ENCODE measurements at regions not wholly inside any gene's neighbourhood (a gene's known extent, or its start where the extent isn't known, plus 50 kb on each side); places are given as distances from the start of the nearest gene placed in this dataset.
"Not testable (repeated sequence)": the region's sequence is repeated elsewhere in the genome, so short reads cannot be mapped to it uniquely, and the experiment has no call there.

DNA sequence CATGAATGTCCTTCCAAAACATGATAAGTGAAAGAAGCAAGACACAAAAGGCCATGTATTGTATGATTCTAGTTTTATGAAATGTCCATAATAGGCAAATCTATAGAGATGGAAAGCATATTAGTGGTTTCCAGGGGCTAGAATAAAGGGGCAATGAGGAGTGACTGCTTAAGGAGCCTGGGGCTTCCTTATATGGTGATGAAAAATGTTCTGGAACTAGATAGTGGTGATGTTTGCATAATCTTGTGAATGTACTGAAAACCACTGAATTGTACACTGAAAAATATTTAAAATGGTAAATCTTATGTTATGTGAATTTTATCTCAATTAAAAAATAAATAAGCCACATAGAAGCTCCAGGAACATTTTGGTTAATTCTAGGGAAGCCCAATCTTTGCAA lies 144.4 kb upstream of the ANKRD55 start:
- H3K4me3 ChIP-seq (ENCODE audit: low read depth, low read length), result no peak overlapping the region

DNA sequence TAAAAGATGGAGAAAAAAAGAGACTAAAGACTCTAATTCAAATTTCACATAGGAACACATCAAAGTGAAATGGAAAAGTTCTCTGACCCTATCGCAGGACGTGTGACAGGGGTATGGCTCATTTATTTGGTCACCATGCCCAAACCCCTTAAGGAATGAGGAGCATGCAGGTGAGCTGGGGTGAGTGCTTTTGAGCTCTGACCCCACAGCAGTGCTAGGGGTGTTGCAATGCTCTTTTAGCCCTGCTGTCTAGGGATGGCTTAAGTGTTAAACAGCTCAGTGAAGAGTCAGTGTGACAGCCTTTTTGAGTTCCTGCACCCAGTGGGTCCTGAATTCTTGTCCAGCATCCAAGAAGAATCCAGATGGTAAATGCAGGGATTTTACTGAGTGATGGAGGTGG lies 143.0 kb upstream of the ANKRD55 start:
- H3K36me3 ChIP-seq (ENCODE audit: insufficient read depth, low read length), result no peaks in the 10 kb centered on the region
- H3K79me2 ChIP-seq (ENCODE audit: control insufficient read depth, insufficient read depth, low read length, unreplicated experiment), result no peaks in the 10 kb centered on the region
- no peak overlapping the region for H3K4me3 ChIP-seq (ENCODE audit: low read depth, low read length)
- H2AFZ ChIP-seq (ENCODE audit: low read length, unreplicated experiment), result no peak overlapping the region
- H3K4me1 ChIP-seq (ENCODE audit: control insufficient read depth, insufficient read depth, low read length, unreplicated experiment), result no peaks in the 10 kb centered on the region
- 0 out of 2 replicates have a peak, but pooled peaks cover 3% of the 10 kb centered on the region for H3K27me3 ChIP-seq (ENCODE audit: insufficient read depth, low read length)
- no peak overlapping the region for H3K27ac ChIP-seq (ENCODE audit: low read depth, low read length)

More for the DNA sequence above, 144.4 kb upstream of the ANKRD55 start:
- H3K4me1 ChIP-seq (ENCODE audit: control insufficient read depth, insufficient read depth, low read length, unreplicated experiment), result no peaks in the 10 kb centered on the region
- no peak overlapping the region for H3K27ac ChIP-seq (ENCODE audit: low read depth, low read length)
- no peak overlapping the region for H2AFZ ChIP-seq (ENCODE audit: low read length, unreplicated experiment)
- H3K36me3 ChIP-seq (ENCODE audit: insufficient read depth, low read length), result no peaks in the 10 kb centered on the region
- H3K79me2 ChIP-seq (ENCODE audit: control insufficient read depth, insufficient read depth, low read length, unreplicated experiment), result no peaks in the 10 kb centered on the region
- H3K27me3 ChIP-seq (ENCODE audit: insufficient read depth, low read length), result 0 out of 2 replicates have a peak, but pooled peaks cover 3% of the 10 kb centered on the region

DNA sequence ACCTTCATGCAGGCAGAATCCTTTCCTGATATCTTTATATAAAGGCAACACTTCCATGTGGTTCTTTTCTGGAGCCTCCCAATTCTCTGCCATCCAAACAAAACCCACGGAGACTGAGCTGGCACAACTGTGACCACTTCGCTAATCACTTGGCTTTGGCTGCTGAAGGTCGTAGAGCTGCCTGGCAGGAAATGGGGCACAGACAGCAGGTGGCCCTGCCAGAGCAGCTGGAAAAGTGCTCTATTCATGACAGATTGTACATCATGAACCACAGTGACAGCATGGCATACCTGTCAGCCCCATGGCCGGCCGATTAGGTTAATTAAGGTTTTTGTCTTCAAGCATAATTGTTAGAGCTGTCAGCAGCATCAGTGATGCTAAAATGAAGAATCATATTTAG lies 141.9 kb upstream of the ANKRD55 start:
- Histone ChIP-seq H3K36me3 (ENCODE audit: insufficient read depth, low read length) (no peaks in the 10 kb centered on the region), H2AFZ (ENCODE audit: low read length, unreplicated experiment) (no peak overlapping the region), H3K27ac (ENCODE audit: low read depth, low read length) (no peak overlapping the region), H3K4me3 (ENCODE audit: low read depth, low read length) (no peak overlapping the region), H3K27me3 (ENCODE audit: insufficient read depth, low read length) (0 out of 2 replicates have a peak, but pooled peaks cover under 1% of the 10 kb centered on the region), H3K4me1 (ENCODE audit: control insufficient read depth, insufficient read depth, low read length, unreplicated experiment) (no peaks in the 10 kb centered on the region), H3K79me2 (ENCODE audit: control insufficient read depth, insufficient read depth, low read length, unreplicated experiment) (no peaks in the 10 kb centered on the region)

DNA sequence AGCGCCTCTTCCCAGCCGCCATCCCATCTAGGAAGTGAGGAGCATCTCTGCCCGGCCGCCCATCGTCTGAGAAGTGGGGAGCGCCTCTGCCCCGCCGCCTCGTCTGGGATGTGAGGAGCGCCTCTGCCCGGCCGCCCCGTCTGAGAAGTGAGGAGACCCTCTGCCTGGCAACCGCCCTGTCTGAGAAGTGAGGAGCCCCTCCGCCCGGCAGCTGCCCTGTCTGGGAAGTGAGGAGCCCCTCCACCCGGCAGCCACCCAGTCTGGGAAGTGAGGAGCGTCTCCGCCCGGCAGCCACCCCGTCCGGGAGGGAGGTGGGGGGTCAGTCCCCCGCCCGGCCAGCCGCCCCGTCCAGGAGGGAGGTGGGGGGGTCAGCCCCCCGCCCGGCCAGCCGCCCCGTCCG lies 139.4 kb upstream of the ANKRD55 start:
- not testable (repeated sequence) for H3K36me3 ChIP-seq (ENCODE audit: insufficient read depth, low read length); H3K4me3 ChIP-seq (ENCODE audit: low read depth, low read length); H3K79me2 ChIP-seq (ENCODE audit: control insufficient read depth, insufficient read depth, low read length, unreplicated experiment); H2AFZ ChIP-seq (ENCODE audit: low read length, unreplicated experiment); H3K27me3 ChIP-seq (ENCODE audit: insufficient read depth, low read length); H3K27ac ChIP-seq (ENCODE audit: low read depth, low read length); H3K4me1 ChIP-seq (ENCODE audit: control insufficient read depth, insufficient read depth, low read length, unreplicated experiment)

DNA sequence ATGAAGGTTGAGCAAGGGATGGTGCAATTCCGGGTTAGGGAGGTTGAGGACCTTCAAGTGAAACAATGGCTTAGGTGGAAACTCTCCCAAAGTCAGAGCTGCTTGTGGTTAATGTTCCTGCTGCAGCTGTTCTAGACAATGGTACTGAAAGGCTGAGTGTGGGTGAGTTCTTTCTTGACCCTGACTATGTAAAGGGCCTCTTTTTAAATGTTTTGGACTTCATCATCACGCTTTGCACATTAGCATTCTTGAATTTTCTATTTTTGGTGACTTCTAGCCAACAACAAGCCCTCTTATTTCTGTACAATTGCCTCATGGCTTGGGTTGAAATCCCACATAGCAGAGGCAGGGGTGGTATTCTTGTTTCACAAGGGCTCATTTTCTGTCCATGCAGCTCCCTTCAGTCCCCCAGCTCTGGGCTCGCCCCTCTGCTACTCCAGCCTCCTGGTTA lies 136.3 kb upstream of the ANKRD55 start:
- no peaks in the 10 kb centered on the region for H3K79me2 ChIP-seq (ENCODE audit: control insufficient read depth, insufficient read depth, low read length, unreplicated experiment)
- H3K27me3 ChIP-seq (ENCODE audit: insufficient read depth, low read length), result no peaks in the 10 kb centered on the region
- no peak overlapping the region for H3K27ac ChIP-seq (ENCODE audit: low read depth, low read length)
- H3K4me1 ChIP-seq (ENCODE audit: control insufficient read depth, insufficient read depth, low read length, unreplicated experiment), result no peaks in the 10 kb centered on the region
- no peak overlapping the region for H2AFZ ChIP-seq (ENCODE audit: low read length, unreplicated experiment)
- no peak overlapping the region for H3K4me3 ChIP-seq (ENCODE audit: low read depth, low read length)
- no peaks in the 10 kb centered on the region for H3K36me3 ChIP-seq (ENCODE audit: insufficient read depth, low read length)

DNA sequence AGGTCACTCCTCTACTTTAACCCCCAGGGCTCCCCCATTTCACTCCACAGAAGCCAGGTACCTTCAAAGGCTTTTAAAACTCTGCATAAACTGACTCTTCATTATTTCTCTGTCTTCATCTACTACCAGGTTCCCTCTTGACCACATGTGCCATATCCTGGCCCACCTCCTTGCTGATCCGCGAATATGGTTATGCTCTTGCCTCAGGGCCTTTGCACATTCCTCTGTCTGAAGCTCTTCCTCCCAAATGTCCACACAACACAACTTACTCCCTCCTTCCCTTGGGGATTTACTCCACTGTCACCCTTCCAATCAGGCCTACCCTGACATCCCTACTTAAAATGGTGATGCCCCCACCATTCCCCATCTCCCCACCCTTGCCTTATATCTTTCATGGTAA lies 134.6 kb upstream of the ANKRD55 start:
- Histone ChIP-seq H3K4me3 (ENCODE audit: low read depth, low read length) (no peak overlapping the region), H3K27ac (ENCODE audit: low read depth, low read length) (no peak overlapping the region), H3K36me3 (ENCODE audit: insufficient read depth, low read length) (no peaks in the 10 kb centered on the region), H3K79me2 (ENCODE audit: control insufficient read depth, insufficient read depth, low read length, unreplicated experiment) (no peaks in the 10 kb centered on the region), H3K27me3 (ENCODE audit: insufficient read depth, low read length) (no peaks in the 10 kb centered on the region), H2AFZ (ENCODE audit: low read length, unreplicated experiment) (no peak overlapping the region), H3K4me1 (ENCODE audit: control insufficient read depth, insufficient read depth, low read length, unreplicated experiment) (no peaks in the 10 kb centered on the region)

DNA sequence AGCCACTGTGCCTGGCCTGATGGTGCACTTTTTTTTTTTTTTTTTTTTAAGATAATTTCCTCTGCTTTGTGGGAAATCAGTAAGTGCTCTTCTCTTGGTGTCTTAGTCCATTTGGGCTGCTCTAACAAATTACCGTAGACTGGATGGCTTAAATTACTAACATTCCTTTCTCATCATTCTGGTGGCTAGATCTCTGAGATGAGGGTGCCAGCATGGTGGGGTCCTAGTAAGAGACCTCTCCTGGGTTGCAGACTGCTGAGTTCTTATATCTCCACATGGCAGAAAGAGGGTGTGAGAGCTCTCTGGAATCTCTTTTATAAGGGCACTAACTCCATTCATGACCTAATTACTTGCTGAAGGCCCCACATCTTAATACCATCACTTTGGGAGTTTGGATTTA lies 133.9 kb upstream of the ANKRD55 start:
- no peaks in the 10 kb centered on the region for H3K27me3 ChIP-seq (ENCODE audit: insufficient read depth, low read length)
- H3K79me2 ChIP-seq (ENCODE audit: control insufficient read depth, insufficient read depth, low read length, unreplicated experiment), result no peaks in the 10 kb centered on the region
- H2AFZ ChIP-seq (ENCODE audit: low read length, unreplicated experiment), result no peak overlapping the region
- no peak overlapping the region for H3K27ac ChIP-seq (ENCODE audit: low read depth, low read length)
- H3K4me3 ChIP-seq (ENCODE audit: low read depth, low read length), result no peak overlapping the region
- no peaks in the 10 kb centered on the region for H3K36me3 ChIP-seq (ENCODE audit: insufficient read depth, low read length)
- H3K4me1 ChIP-seq (ENCODE audit: control insufficient read depth, insufficient read depth, low read length, unreplicated experiment), result no peaks in the 10 kb centered on the region

DNA sequence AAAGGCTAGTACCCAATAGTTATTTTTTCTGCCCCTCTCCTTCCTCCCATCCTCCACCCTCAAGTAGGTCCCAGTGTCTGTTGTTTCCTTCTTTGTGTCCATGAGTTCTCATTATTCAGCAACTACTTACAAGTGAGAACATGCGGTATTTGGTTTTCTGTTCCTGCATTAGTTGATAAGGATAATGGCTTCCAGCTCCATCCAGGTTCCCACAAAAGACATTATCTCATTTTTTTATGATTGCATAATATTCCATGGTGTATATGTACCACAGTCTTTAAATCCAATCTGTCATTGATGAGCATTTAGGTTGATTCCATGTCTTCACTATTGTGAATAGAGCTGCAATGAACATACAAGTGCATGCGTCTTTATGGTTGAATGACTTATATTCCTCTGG lies 128.3 kb upstream of the ANKRD55 start:
- Histone ChIP-seq H3K27me3 (ENCODE audit: insufficient read depth, low read length) (no peaks in the 10 kb centered on the region), H3K4me3 (ENCODE audit: low read depth, low read length) (no peak overlapping the region), H2AFZ (ENCODE audit: low read length, unreplicated experiment) (no peak overlapping the region), H3K27ac (ENCODE audit: low read depth, low read length) (no peak overlapping the region), H3K79me2 (ENCODE audit: control insufficient read depth, insufficient read depth, low read length, unreplicated experiment) (no peaks in the 10 kb centered on the region), H3K4me1 (ENCODE audit: control insufficient read depth, insufficient read depth, low read length, unreplicated experiment) (peaks cover 11% of the 10 kb centered on the region), H3K36me3 (ENCODE audit: insufficient read depth, low read length) (no peaks in the 10 kb centered on the region)

DNA sequence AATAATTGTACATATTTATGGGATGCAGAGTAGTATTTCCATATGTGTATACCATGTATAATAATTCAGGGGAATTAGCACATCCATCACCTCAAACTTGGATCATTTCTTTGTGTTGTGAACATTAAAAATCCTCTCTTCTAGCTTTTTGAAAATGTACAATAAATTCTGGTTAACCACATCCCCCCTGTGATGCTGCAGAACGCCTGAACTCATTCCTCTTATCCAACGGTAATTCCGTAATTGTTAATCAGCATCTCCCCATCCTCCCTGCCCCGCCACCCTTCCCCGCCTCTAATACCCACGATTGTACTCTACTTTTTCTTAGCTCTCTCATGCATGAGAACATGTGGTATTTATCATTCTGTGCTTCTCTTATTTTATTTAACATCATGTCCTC lies 127.7 kb upstream of the ANKRD55 start:
- no peak overlapping the region for H3K4me3 ChIP-seq (ENCODE audit: low read depth, low read length)
- H3K27ac ChIP-seq (ENCODE audit: low read depth, low read length), result no peak overlapping the region
- no peaks in the 10 kb centered on the region for H3K36me3 ChIP-seq (ENCODE audit: insufficient read depth, low read length)
- H2AFZ ChIP-seq (ENCODE audit: low read length, unreplicated experiment), result no peak overlapping the region
- H3K27me3 ChIP-seq (ENCODE audit: insufficient read depth, low read length), result no peaks in the 10 kb centered on the region
- no peaks in the 10 kb centered on the region for H3K79me2 ChIP-seq (ENCODE audit: control insufficient read depth, insufficient read depth, low read length, unreplicated experiment)
- H3K4me1 ChIP-seq (ENCODE audit: control insufficient read depth, insufficient read depth, low read length, unreplicated experiment), result peaks cover 16% of the 10 kb centered on the region

DNA sequence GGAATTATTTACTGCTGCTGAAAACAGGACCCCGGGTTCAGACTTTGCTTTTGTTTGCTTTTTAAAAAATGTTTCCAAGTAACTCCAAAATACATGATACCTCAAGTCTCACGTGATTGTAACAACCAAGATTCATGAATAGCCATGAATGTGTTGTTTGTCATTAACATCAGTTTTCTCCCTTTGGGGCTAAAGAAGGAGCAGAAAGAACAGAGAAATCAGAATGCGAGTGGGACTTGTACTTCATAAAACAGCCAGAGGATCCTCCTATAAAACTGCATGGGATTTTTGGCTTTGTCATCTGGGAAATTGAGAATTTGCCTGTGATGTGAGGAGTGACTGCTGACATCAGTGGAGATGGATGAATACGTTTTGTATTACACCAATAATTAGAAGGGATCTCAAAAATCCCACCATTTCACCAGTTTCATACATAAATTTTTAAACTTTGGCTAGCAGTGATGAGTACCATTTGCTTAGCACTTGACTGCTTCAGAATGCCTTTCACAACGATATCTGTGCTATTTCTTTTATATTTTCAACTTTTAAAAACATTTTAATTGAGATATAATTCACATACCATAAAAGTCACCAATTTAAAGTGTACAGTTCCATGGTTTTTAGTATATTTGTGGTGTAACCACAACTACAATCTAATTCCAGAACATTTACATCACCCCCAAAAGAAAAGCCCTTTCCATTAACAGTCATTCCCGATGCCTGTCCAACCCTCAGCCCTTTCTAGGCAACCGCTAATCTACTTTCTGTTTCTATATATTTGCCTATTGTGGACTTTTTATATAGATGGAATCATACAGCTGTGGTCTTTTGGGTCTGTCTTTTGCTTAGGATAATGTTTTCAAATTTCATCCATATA lies 126.9 kb upstream of the ANKRD55 start:
- H3K79me2 ChIP-seq (ENCODE audit: control insufficient read depth, insufficient read depth, low read length, unreplicated experiment), result no peaks in the 10 kb centered on the region
- H2AFZ ChIP-seq (ENCODE audit: low read length, unreplicated experiment), result no peak overlapping the region
- H3K27me3 ChIP-seq (ENCODE audit: insufficient read depth, low read length), result no peaks in the 10 kb centered on the region
- peaks cover 17% of the 10 kb centered on the region for H3K4me1 ChIP-seq (ENCODE audit: control insufficient read depth, insufficient read depth, low read length, unreplicated experiment)
- H3K36me3 ChIP-seq (ENCODE audit: insufficient read depth, low read length), result no peaks in the 10 kb centered on the region
- H3K27ac ChIP-seq (ENCODE audit: low read depth, low read length), result no peak overlapping the region
- H3K4me3 ChIP-seq (ENCODE audit: low read depth, low read length), result no peak overlapping the region
